ENCODE measurements at regions not wholly inside any gene's neighbourhood (a gene's known extent, or its start where the extent isn't known, plus 50 kb on each side); places are given as distances from the start of the nearest gene placed in this dataset.

DNA sequence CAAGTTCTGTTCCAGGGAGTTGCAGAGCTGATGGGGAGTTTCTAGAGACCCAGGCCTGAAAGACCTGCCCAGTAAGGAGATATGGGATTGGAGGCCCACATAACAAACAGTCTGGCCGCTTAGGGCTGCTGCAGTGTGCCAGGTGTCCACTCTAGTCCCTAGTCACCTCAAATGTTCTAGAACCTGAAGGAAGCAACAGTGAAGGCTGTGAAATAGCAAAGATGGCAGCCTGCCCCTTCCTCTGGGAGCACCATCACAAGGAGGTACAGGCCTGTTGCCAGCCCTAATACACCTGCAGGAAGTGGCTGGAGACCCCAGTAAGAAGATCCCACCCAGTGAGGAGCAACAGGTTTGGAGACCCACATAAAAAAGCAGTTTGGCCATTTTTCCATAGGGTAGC, 783.8 kb upstream of the EDIL3 start:
- TF ChIP-seq, protein P1, sequence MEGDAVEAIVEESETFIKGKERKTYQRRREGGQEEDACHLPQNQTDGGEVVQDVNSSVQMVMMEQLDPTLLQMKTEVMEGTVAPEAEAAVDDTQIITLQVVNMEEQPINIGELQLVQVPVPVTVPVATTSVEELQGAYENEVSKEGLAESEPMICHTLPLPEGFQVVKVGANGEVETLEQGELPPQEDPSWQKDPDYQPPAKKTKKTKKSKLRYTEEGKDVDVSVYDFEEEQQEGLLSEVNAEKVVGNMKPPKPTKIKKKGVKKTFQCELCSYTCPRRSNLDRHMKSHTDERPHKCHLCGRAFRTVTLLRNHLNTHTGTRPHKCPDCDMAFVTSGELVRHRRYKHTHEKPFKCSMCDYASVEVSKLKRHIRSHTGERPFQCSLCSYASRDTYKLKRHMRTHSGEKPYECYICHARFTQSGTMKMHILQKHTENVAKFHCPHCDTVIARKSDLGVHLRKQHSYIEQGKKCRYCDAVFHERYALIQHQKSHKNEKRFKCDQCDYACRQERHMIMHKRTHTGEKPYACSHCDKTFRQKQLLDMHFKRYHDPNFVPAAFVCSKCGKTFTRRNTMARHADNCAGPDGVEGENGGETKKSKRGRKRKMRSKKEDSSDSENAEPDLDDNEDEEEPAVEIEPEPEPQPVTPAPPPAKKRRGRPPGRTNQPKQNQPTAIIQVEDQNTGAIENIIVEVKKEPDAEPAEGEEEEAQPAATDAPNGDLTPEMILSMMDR (conservative IDR thresholded peaks at IDR 0.05) = no peak
- TF ChIP-seq EZH2 (IDR thresholded peaks at IDR 0.05; ENCODE audit: low read depth) = no peak
